IPS DF 19.7 (cell line): ENCODE measurements at regions not wholly inside any gene's neighbourhood (a gene's known extent, or its start where the extent isn't known, plus 50 kb on each side); places are given as distances from the start of the nearest gene placed in this dataset.
"Not testable (repeated sequence)": the region's sequence is repeated elsewhere in the genome, so short reads cannot be mapped to it uniquely, and the experiment has no call there.

Experiments used
- DNase-seq: peaks from one replicate; pipeline ENCODE4 v3.0.0-alpha.2; 2013; ENCODE audit warnings: low read depth, low spot score

- no peak for DNase-seq
Observed at GRCh38 chr2:91839904-91840868, 3031.0 kb upstream of the TEKT4 start.

GRCh38 chr2:91842264-91842663 lies 3029.0 kb upstream of the TEKT4 start:
- not testable (repeated sequence) for DNase-seq

GRCh38 chr2:91842913-91843312 lies 3028.3 kb upstream of the TEKT4 start:
- DNase-seq = not testable (repeated sequence)

- not testable (repeated sequence) for DNase-seq
Observed at GRCh38 chr2:91843723-91844450, 3027.3 kb upstream of the TEKT4 start.

GRCh38 chr2:91844451-91844825 lies 3026.8 kb upstream of the TEKT4 start:
- DNase-seq = not testable (repeated sequence)

- not testable (repeated sequence) for DNase-seq
Observed at GRCh38 chr2:91846388-91846787, 3024.8 kb upstream of the TEKT4 start.

- DNase-seq = not testable (repeated sequence)
Observed at GRCh38 chr2:91851689-91852420, 3019.4 kb upstream of the TEKT4 start.

GRCh38 chr2:91856971-91857370 lies 3014.3 kb upstream of the TEKT4 start:
- not testable (repeated sequence) for DNase-seq

GRCh38 chr2:91857711-91858110 lies 3013.5 kb upstream of the TEKT4 start:
- not testable (repeated sequence) for DNase-seq

GRCh38 chr2:91871716-91872115 lies 2999.5 kb upstream of the TEKT4 start:
- not testable (repeated sequence) for DNase-seq

GRCh38 chr2:91873416-91873815 lies 2997.8 kb upstream of the TEKT4 start:
- DNase-seq = not testable (repeated sequence)

- DNase-seq = not testable (repeated sequence)
Observed at GRCh38 chr2:91877658-91878210, 2993.5 kb upstream of the TEKT4 start.

- not testable (repeated sequence) for DNase-seq
Observed at GRCh38 chr2:91895091-91895490, 2976.1 kb upstream of the TEKT4 start.

GRCh38 chr2:91917602-91918001 lies 2953.6 kb upstream of the TEKT4 start:
- DNase-seq = not testable (repeated sequence)
